HepG2 (cell line): ENCODE measurements at regions not wholly inside any gene's neighbourhood (a gene's known extent, or its start where the extent isn't known, plus 50 kb on each side); places are given as distances from the start of the nearest gene placed in this dataset.
A peak's percentile ranks its signal among the peaks of the same experiment; 100 is the strongest.

ENCODE experiments used
- ARID3A ChIP-seq: IDR thresholded peaks from 2 replicates; pipeline ENCODE4 v1.6.1; 2012; ENCODE audit warnings: low read depth, low read length, improper control_type of control experiment
- BCL6 ChIP-seq: IDR thresholded peaks from 2 replicates; pipeline ENCODE4 v1.6.1; 2016; ENCODE audit warnings: missing genetic modification reagents, missing compliant biosample characterization
- CREB3 ChIP-seq: sonication (generic); formaldehyde crosslinking; IDR thresholded peaks from 2 replicates; pipeline ENCODE4 v1.5.0; 2020; ENCODE audit warnings: missing genetic modification reagents
- EP300 ChIP-seq, 3 experiments: sonication (generic) in 1 of 3; formaldehyde crosslinking in 1 of 3; IDR thresholded peaks; 2 replicates each; pipeline versions ENCODE4 v1.5.1 to v1.6.1; 2011 to 2020; ENCODE audit warnings: low read depth in 2 of 3, low read length in 2 of 3, borderline replicate concordance in 1 of 3, improper control_type of control experiment in 1 of 3, mild to moderate bottlenecking in 1 of 3, missing genetic modification reagents in 1 of 3, moderate library complexity in 1 of 3
- HOXA7 ChIP-seq: sonication (generic); formaldehyde crosslinking; IDR thresholded peaks from 2 replicates; pipeline ENCODE4 v1.8.1; 2022; ENCODE audit warnings: mild to moderate bottlenecking, missing genetic modification reagents, moderate library complexity
- IKZF5 ChIP-seq: IDR thresholded peaks from 2 replicates; pipeline ENCODE4 v1.6.1; 2018; ENCODE audit warnings: missing genetic modification reagents, mild to moderate bottlenecking, missing compliant biosample characterization
- NCOR1 ChIP-seq: fragments of 200-600 bp; sonication (generic); IDR thresholded peaks from 2 replicates; pipeline ENCODE4 v1.7.0; 2017; ENCODE audit warnings: antibody characterized with exemption, low read length, borderline replicate concordance
- NFYB ChIP-seq: sonication (generic); formaldehyde crosslinking; IDR thresholded peaks from 2 replicates; pipeline ENCODE4 v1.4.0; 2020; ENCODE audit warnings: missing genetic modification reagents
- POGZ ChIP-seq: sonication (generic); formaldehyde crosslinking; IDR thresholded peaks from 2 replicates; pipeline ENCODE4 v1.4.0; 2020; ENCODE audit warnings: mild to moderate bottlenecking, missing genetic modification reagents
- STAG1 ChIP-seq: sonication (generic); formaldehyde crosslinking; IDR thresholded peaks from 2 replicates; pipeline ENCODE4 v1.4.0; 2020; ENCODE audit warnings: missing genetic modification reagents
- TBX2 ChIP-seq: sonication (generic); formaldehyde crosslinking; IDR thresholded peaks from 2 replicates; pipeline ENCODE4 v1.5.0; 2020; ENCODE audit warnings: missing genetic modification reagents, mild to moderate bottlenecking, borderline replicate concordance
- TEAD3 ChIP-seq: optimal IDR thresholded peaks from 2 replicates; pipeline ENCODE3; 2016; ENCODE audit warnings: borderline replicate concordance
- U2AF1 ChIP-seq: fragments of 200-400 bp; formaldehyde crosslinking; optimal IDR thresholded peaks from 2 replicates; pipeline ENCODE3; 2017; ENCODE audit warnings: mild to moderate bottlenecking, low read depth, low read length
- WIZ ChIP-seq: sonication (generic); formaldehyde crosslinking; IDR thresholded peaks from 2 replicates; pipeline ENCODE4 v1.5.1; 2020; ENCODE audit warnings: mild to moderate bottlenecking, missing genetic modification reagents
- ZNF121 ChIP-seq: sonication (generic); formaldehyde crosslinking; IDR thresholded peaks from 2 replicates; pipeline ENCODE4 v1.5.0; 2020; ENCODE audit warnings: mild to moderate bottlenecking, missing genetic modification reagents
- ZNF552 ChIP-seq: sonication (generic); formaldehyde crosslinking; IDR thresholded peaks from 2 replicates; pipeline ENCODE4 v1.9.0; 2022; ENCODE audit warnings: missing genetic modification reagents, mild to moderate bottlenecking, borderline replicate concordance
- ZNF614 ChIP-seq: IDR thresholded peaks from 2 replicates; pipeline ENCODE4 v1.6.1; 2018; ENCODE audit warnings: missing biosample characterization, missing genetic modification reagents, inconsistent platforms, borderline replicate concordance
- TF ChIP-seq, protein P1 (sequence below): sonication (generic); formaldehyde crosslinking; IDR thresholded peaks from 2 replicates; pipeline ENCODE4 v1.5.0; 2020; ENCODE audit warnings: mild to moderate bottlenecking, missing genetic modification reagents, moderate library complexity
- TF ChIP-seq, protein P2 (sequence below): sonication (generic); formaldehyde crosslinking; IDR thresholded peaks from 2 replicates; pipeline ENCODE4 v1.4.0; 2020; ENCODE audit warnings: missing genetic modification reagents, mild to moderate bottlenecking, borderline replicate concordance
- TF ChIP-seq, protein P3 (sequence below): sonication (generic); formaldehyde crosslinking; IDR thresholded peaks from 2 replicates; pipeline ENCODE4 v1.5.0; 2020; ENCODE audit warnings: missing genetic modification reagents

GRCh38 chr1:229714964-229715603, 89.0 kb downstream of the URB2 start (continued):
- TF ChIP-seq ZNF552 (no peak), POGZ (CRISPR knock-in tag) (no peak), BCL6 (CRISPR knock-in tag) (no peak), STAG1 (CRISPR knock-in tag) (peak; percentile 48), IKZF5 (CRISPR knock-in tag) (no peak), ZNF121 (CRISPR knock-in tag) (no peak), TEAD3 (no peak), ARID3A (0 out of 2 replicates have a peak, but pooled peaks have one; percentile 19), NCOR1 (no peak), NFYB (CRISPR knock-in tag) (no peak), WIZ (no peak), HOXA7 (CRISPR knock-in tag) (no peak), ZNF614 (CRISPR knock-in tag) (no peak), TBX2 (CRISPR knock-in tag) (no peak), U2AF1 (no peak), EP300 (IDR thresholded peaks at IDR 0.05; ENCODE audit: low read depth in 2 of 2, low read length in 2 of 2) (no peak), EP300 (CRISPR knock-in tag; IDR thresholded peaks at IDR 0.05; ENCODE audit: borderline replicate concordance) (no peak), CREB3 (CRISPR knock-in tag) (no peak)
- TF ChIP-seq, protein P1, sequence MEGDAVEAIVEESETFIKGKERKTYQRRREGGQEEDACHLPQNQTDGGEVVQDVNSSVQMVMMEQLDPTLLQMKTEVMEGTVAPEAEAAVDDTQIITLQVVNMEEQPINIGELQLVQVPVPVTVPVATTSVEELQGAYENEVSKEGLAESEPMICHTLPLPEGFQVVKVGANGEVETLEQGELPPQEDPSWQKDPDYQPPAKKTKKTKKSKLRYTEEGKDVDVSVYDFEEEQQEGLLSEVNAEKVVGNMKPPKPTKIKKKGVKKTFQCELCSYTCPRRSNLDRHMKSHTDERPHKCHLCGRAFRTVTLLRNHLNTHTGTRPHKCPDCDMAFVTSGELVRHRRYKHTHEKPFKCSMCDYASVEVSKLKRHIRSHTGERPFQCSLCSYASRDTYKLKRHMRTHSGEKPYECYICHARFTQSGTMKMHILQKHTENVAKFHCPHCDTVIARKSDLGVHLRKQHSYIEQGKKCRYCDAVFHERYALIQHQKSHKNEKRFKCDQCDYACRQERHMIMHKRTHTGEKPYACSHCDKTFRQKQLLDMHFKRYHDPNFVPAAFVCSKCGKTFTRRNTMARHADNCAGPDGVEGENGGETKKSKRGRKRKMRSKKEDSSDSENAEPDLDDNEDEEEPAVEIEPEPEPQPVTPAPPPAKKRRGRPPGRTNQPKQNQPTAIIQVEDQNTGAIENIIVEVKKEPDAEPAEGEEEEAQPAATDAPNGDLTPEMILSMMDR (CRISPR knock-in tag): peak; percentile 56
- TF ChIP-seq, protein P2, sequence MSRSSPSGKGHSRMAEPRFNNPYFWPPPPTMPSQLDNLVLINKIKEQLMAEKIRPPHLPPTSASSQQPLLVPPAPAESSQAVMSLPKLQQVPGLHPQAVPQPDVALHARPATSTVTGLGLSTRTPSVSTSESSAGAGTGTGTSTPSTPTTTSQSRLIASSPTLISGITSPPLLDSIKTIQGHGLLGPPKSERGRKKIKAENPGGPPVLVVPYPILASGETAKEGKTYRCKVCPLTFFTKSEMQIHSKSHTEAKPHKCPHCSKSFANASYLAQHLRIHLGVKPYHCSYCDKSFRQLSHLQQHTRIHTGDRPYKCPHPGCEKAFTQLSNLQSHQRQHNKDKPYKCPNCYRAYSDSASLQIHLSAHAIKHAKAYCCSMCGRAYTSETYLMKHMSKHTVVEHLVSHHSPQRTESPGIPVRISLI (CRISPR knock-in tag): no peak
- TF ChIP-seq, protein P3, sequence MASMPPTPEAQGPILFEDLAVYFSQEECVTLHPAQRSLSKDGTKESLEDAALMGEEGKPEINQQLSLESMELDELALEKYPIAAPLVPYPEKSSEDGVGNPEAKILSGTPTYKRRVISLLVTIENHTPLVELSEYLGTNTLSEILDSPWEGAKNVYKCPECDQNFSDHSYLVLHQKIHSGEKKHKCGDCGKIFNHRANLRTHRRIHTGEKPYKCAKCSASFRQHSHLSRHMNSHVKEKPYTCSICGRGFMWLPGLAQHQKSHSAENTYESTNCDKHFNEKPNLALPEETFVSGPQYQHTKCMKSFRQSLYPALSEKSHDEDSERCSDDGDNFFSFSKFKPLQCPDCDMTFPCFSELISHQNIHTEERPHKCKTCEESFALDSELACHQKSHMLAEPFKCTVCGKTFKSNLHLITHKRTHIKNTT (CRISPR knock-in tag): no peak
